CD14-positive monocyte (primary cell): ENCODE measurements at regions not wholly inside any gene's neighbourhood (a gene's known extent, or its start where the extent isn't known, plus 50 kb on each side); places are given as distances from the start of the nearest gene placed in this dataset.

ENCODE experiments used
- DNase-seq, 3 donors: peaks; one replicate each; pipeline ENCODE4 v3.0.0-alpha.2; 2011 to 2022
- H2AFZ ChIP-seq: 2 replicates; pipeline ENCODE4 v1.6.0; 2012; ENCODE audit warnings: mild to moderate bottlenecking, low read depth, low read length, inconsistent platforms; ENCODE audit not compliant: insufficient read depth, poor library complexity, severe bottlenecking
- H3K27ac ChIP-seq, 2 donors: 1 replicate in 1 of 2; 2 replicates in 1 of 2; pipeline ENCODE4 v1.5.1; 2012 to 2013; ENCODE audit warnings: low read length in 2 of 2, control low read depth in 1 of 2, inconsistent platforms in 1 of 2, low read depth in 1 of 2, mild to moderate bottlenecking in 1 of 2
- H3K27me3 ChIP-seq, 2 donors: one replicate each; pipeline versions ENCODE4 v1.6.0 to v1.6.1; 2011 to 2013; ENCODE audit warnings: low read length in 2 of 2; ENCODE audit not compliant: control insufficient read depth in 2 of 2, insufficient read depth in 2 of 2
- H3K36me3 ChIP-seq, 2 donors: replicated peaks in 1 of 2; 1 replicate in 1 of 2; 2 replicates in 1 of 2; pipeline versions ENCODE4 v1.5.1 to v1.6.1; 2012 to 2013; ENCODE audit warnings: low read length in 2 of 2, control low read depth in 1 of 2, inconsistent platforms in 1 of 2, mild to moderate bottlenecking in 1 of 2; ENCODE audit not compliant: insufficient read depth in 2 of 2, control insufficient read depth in 1 of 2
- H3K4me1 ChIP-seq, 2 donors: 1 replicate in 1 of 2; 2 replicates in 1 of 2; pipeline versions ENCODE4 v1.5.1 to v1.6.1; 2012 to 2013; ENCODE audit warnings: low read length in 2 of 2, control low read depth in 1 of 2, inconsistent platforms in 1 of 2, mild to moderate bottlenecking in 1 of 2, moderate library complexity in 1 of 2; ENCODE audit not compliant: insufficient read depth in 2 of 2, control insufficient read depth in 1 of 2
- H3K4me2 ChIP-seq: replicated peaks from 2 replicates; pipeline ENCODE3; 2012; ENCODE audit warnings: low read length, moderate library complexity, mild to moderate bottlenecking; ENCODE audit not compliant: poor library complexity, severe bottlenecking; ENCODE audit errors: extremely low read depth
- H3K4me3 ChIP-seq, 3 experiments: fragments of 200-600 bp in 1 of 3; sonication (generic) in 1 of 3; replicated peaks in 1 of 3; 1 replicate in 2 of 3; 2 replicates in 1 of 3; pipeline ENCODE4 v1.5.1; 2011 to 2013; ENCODE audit warnings: low read length in 3 of 3, mild to moderate bottlenecking in 3 of 3, control low read depth in 2 of 3, low read depth in 2 of 3, inconsistent platforms in 1 of 3, moderate library complexity in 1 of 3
- H3K79me2 ChIP-seq: 2 replicates; pipeline ENCODE4 v1.6.0; 2012; ENCODE audit warnings: mild to moderate bottlenecking, control low read depth, inconsistent platforms, low read length, moderate library complexity; ENCODE audit not compliant: insufficient read depth
- H3K9ac ChIP-seq: 2 replicates; pipeline ENCODE4 v1.6.0; 2017; ENCODE audit warnings: low read length, mild to moderate bottlenecking; ENCODE audit not compliant: insufficient read depth, poor library complexity, severe bottlenecking
- H3K9me3 ChIP-seq, 2 donors: replicated peaks in 1 of 2; 1 replicate in 1 of 2; 2 replicates in 1 of 2; pipeline versions ENCODE4 v1.5.1 to v1.6.1; 2012 to 2013; ENCODE audit warnings: low read length in 2 of 2, control low read depth in 1 of 2; ENCODE audit not compliant: control insufficient read depth in 1 of 2, insufficient read depth in 1 of 2
- H4K20me1 ChIP-seq: 2 replicates; pipeline ENCODE4 v1.6.0; 2012; ENCODE audit warnings: mild to moderate bottlenecking, low read length, control low read depth, moderate library complexity; ENCODE audit not compliant: insufficient read depth
- H3K27ac Mint-ChIP-seq, 7 donors: one replicate each; pipeline ENCODE4 v1.8.0; 2020; ENCODE audit warnings: mild to moderate bottlenecking in 7 of 7, mixed read lengths in 7 of 7, moderate library complexity in 6 of 7, inconsistent platforms in 2 of 7
- H3K27me3 Mint-ChIP-seq, 3 donors: one replicate each; pipeline ENCODE4 v1.8.0; 2021 to 2022; ENCODE audit warnings: low read depth in 3 of 3, mild to moderate bottlenecking in 3 of 3, mixed read lengths in 3 of 3, moderate library complexity in 3 of 3, inconsistent platforms in 1 of 3
- H3K36me3 Mint-ChIP-seq, 2 donors: one replicate each; pipeline ENCODE4 v1.8.0; 2020; ENCODE audit warnings: mixed read lengths in 2 of 2, inconsistent platforms in 1 of 2, mild to moderate bottlenecking in 1 of 2
- H3K4me1 Mint-ChIP-seq: one replicate; pipeline ENCODE4 v1.8.0; 2020; ENCODE audit warnings: mild to moderate bottlenecking, mixed read lengths
- H3K4me3 Mint-ChIP-seq, 2 donors: one replicate each; pipeline ENCODE4 v1.8.0; 2020; ENCODE audit warnings: mild to moderate bottlenecking in 2 of 2, mixed read lengths in 2 of 2, moderate library complexity in 1 of 2
- H3K9me3 Mint-ChIP-seq, 7 donors: one replicate each; pipeline ENCODE4 v1.8.0; 2020 to 2022; ENCODE audit warnings: mixed read lengths in 7 of 7, mild to moderate bottlenecking in 6 of 7, moderate library complexity in 6 of 7, inconsistent platforms in 2 of 7
- WGBS: methylation state at CpG from one replicate; pipeline ENCODE4 v1.1.5; 2013; ENCODE audit warnings: missing lambda C conversion rate; ENCODE audit not compliant: insufficient coverage; 5-methylcytosine and 5-hydroxymethylcytosine counted together
- intact Hi-C, 2 donors: fragments of 100-400 bp; cut with micrococcal nuclease; formaldehyde crosslinking; loops; one replicate each; pipeline versions ENCODE4 v1.15.0 to v1.15.1; 2023
- TF ChIP-seq, protein P1 (sequence below): fragments of 200-600 bp; IDR thresholded peaks from one replicate; pipeline ENCODE4 v1.8.0; 2022; ENCODE audit warnings: antibody characterized with exemption, mild to moderate bottlenecking

DNA sequence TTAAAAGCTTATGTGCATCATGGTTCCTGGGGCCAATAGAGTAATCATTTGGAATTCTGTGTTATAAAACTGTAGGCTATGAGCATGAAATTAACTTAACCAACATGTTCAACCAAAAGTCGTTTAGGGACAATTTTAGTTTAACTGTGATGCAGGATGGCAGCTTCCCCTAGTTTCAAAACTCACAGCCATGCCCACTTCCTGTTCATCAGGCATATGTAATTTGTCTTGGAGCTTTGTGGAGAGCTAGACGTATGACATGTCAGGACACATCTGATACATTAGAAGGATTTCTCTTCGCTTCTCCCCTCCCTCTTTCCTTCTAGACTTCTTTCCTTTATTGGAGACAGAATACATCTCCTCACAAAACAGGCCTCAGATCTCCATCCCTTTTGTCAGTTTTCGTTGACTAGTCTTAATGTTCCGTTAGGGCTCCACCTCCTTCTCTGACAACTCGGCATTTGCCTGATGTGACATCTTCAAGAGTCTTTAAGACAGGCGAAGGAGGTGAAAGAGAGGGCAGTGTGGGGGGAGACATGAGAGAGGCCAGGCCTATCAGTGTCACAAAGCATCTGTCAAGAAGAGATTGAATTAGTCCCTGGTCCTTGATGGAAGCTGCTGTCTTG lies 176.0 kb downstream of the MSX2 start:
- peaks cover 0 to 8% of the 10 kb centered on the region in 2 donors for H3K9me3 ChIP-seq
- H4K20me1 ChIP-seq = no peaks in the 10 kb centered on the region
- no CpG with 5 or more reads among the region's 7 CpGs for WGBS
- no peak for DNase-seq
- Mint-ChIP-seq H3K9me3 (peaks cover 0 to 7% (median 3%) of the 10 kb centered on the region in 7 donors), H3K4me3 (no peak overlapping the region), H3K27ac (no peak overlapping the region), H3K27me3 (peaks cover 0 to 3% (median 0%) of the 10 kb centered on the region in 3 donors), H3K4me1 (peaks cover 5% of the 10 kb centered on the region), H3K36me3 (no peaks in the 10 kb centered on the region)
- H3K9ac ChIP-seq = no peak overlapping the region
- H2AFZ ChIP-seq = no peak overlapping the region
- H3K4me2 ChIP-seq = no peak overlapping the region
- intact Hi-C loops = no loop called here
- no peaks in the 10 kb centered on the region for H3K79me2 ChIP-seq
- no peaks in the 10 kb centered on the region for H3K27me3 ChIP-seq
- no peaks in the 10 kb centered on the region for H3K36me3 ChIP-seq
- H3K4me3 ChIP-seq = no peak overlapping the region
- no peaks in the 10 kb centered on the region for H3K4me1 ChIP-seq
- H3K27ac ChIP-seq = no peak overlapping the region
- TF ChIP-seq, protein P1, sequence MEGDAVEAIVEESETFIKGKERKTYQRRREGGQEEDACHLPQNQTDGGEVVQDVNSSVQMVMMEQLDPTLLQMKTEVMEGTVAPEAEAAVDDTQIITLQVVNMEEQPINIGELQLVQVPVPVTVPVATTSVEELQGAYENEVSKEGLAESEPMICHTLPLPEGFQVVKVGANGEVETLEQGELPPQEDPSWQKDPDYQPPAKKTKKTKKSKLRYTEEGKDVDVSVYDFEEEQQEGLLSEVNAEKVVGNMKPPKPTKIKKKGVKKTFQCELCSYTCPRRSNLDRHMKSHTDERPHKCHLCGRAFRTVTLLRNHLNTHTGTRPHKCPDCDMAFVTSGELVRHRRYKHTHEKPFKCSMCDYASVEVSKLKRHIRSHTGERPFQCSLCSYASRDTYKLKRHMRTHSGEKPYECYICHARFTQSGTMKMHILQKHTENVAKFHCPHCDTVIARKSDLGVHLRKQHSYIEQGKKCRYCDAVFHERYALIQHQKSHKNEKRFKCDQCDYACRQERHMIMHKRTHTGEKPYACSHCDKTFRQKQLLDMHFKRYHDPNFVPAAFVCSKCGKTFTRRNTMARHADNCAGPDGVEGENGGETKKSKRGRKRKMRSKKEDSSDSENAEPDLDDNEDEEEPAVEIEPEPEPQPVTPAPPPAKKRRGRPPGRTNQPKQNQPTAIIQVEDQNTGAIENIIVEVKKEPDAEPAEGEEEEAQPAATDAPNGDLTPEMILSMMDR = no peak

DNA sequence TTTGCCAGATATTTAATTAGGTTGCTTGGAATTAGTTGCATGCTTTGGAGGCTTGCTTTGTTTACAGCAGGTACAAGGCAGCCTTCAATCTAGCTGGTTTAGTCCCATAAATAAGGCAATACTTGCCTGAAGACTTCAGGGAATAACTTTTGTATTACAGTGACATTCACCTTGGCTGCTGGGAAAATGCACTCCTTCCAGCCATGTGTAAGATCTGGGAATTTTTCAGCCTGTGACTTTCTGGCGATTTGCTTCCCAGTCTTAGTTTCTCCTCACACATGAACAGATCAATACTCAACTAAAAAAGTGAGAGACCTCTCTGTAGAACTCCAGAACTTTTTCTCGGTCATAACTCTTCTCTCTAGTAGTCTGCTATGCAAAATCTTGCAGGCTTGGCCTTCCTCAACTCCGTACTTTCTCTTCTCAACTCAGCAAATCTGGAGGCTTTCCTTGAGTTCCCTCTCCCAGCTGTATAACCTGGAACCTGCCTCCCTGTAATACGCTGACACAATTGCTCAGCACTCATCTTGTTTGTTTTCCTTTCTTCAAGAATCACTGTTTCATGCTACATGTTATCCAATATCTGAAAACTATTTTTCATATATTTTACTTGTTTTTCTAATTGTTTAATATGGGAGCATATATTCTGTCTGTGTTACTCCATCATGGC lies 173.0 kb downstream of the MSX2 start:
- Histone ChIP-seq H3K4me1 (no peaks in the 10 kb centered on the region), H3K4me2 (no peak overlapping the region), H3K9ac (no peak overlapping the region), H2AFZ (no peak overlapping the region), H3K36me3 (no peaks in the 10 kb centered on the region), H3K27ac (no peak overlapping the region), H3K4me3 (no peak overlapping the region), H3K27me3 (no peaks in the 10 kb centered on the region), H3K9me3 (no peaks in the 10 kb centered on the region), H4K20me1 (no peaks in the 10 kb centered on the region), H3K79me2 (no peaks in the 10 kb centered on the region)
- no peak for DNase-seq
- Mint-ChIP-seq H3K4me1 (peaks cover 5% of the 10 kb centered on the region), H3K36me3 (no peaks in the 10 kb centered on the region), H3K27ac (no peak overlapping the region), H3K4me3 (no peak overlapping the region), H3K27me3 (no peaks in the 10 kb centered on the region), H3K9me3 (peaks cover 0 to 6% (median 3%) of the 10 kb centered on the region in 7 donors)
- 92% methylated on average over 3 of the region's 4 CpGs for WGBS
- intact Hi-C loops = no loop called here
- TF ChIP-seq, protein P1 = no peak
